Transverse colon (tissue), 4 donors: ENCODE measurements at regions not wholly inside any gene's neighbourhood (a gene's known extent, or its start where the extent isn't known, plus 50 kb on each side); places are given as distances from the start of the nearest gene placed in this dataset.

Experiments used
- EP300 ChIP-seq: sonication (generic); formaldehyde crosslinking; IDR thresholded peaks from one replicate; pipeline ENCODE4 v1.6.1; 2017; ENCODE audit warnings: antibody characterized with exemption, low read depth
- POLR2A ChIP-seq: fragments of 450-650 bp; IDR thresholded peaks from one replicate; pipeline ENCODE4 v1.6.1; 2016; ENCODE audit warnings: antibody characterized with exemption, mild to moderate bottlenecking, moderate library complexity
- POLR2AphosphoS5 ChIP-seq, 3 donors: sonication (generic); formaldehyde crosslinking; IDR thresholded peaks; one replicate each; pipeline ENCODE4 v1.6.1; 2016; ENCODE audit warnings: antibody characterized with exemption in 3 of 3
- TF ChIP-seq, protein P1 (sequence below), 5 experiments: fragments of 200-600 bp in 3 of 5; fragments of 450-650 bp in 2 of 5; sonication (generic) in 3 of 5; IDR thresholded peaks; 1 replicate in 2 of 5; 2 replicates in 3 of 5; pipeline ENCODE4 v1.5.1; 2016 to 2017; ENCODE audit warnings: antibody characterized with exemption in 5 of 5, inconsistent platforms in 3 of 5, mild to moderate bottlenecking in 2 of 5, moderate library complexity in 1 of 5

GRCh38 chr1:66438062-66438461 lies 95.9 kb upstream of the SGIP1 start:
- TF ChIP-seq, protein P1, sequence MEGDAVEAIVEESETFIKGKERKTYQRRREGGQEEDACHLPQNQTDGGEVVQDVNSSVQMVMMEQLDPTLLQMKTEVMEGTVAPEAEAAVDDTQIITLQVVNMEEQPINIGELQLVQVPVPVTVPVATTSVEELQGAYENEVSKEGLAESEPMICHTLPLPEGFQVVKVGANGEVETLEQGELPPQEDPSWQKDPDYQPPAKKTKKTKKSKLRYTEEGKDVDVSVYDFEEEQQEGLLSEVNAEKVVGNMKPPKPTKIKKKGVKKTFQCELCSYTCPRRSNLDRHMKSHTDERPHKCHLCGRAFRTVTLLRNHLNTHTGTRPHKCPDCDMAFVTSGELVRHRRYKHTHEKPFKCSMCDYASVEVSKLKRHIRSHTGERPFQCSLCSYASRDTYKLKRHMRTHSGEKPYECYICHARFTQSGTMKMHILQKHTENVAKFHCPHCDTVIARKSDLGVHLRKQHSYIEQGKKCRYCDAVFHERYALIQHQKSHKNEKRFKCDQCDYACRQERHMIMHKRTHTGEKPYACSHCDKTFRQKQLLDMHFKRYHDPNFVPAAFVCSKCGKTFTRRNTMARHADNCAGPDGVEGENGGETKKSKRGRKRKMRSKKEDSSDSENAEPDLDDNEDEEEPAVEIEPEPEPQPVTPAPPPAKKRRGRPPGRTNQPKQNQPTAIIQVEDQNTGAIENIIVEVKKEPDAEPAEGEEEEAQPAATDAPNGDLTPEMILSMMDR (IDR thresholded peaks at IDR 0.05): no peak
- TF ChIP-seq POLR2AphosphoS5 (IDR thresholded peaks at IDR 0.05): no peak
- no peak for TF ChIP-seq POLR2A
- TF ChIP-seq EP300: no peak
